Heart left ventricle (tissue), 13 donors: ENCODE measurements at regions not wholly inside any gene's neighbourhood (a gene's known extent, or its start where the extent isn't known, plus 50 kb on each side); places are given as distances from the start of the nearest gene placed in this dataset.
"Not testable (repeated sequence)": the region's sequence is repeated elsewhere in the genome, so short reads cannot be mapped to it uniquely, and the experiment has no call there.

Source experiments
- CTCF ChIP-seq, 12 donors: fragments of 200-600 bp; sonication (generic) in 4 of 12; IDR thresholded peaks; one replicate each; pipeline versions ENCODE4 v1.5.0 to v1.8.0; 2018 to 2022; ENCODE audit warnings: antibody characterized with exemption in 12 of 12, mild to moderate bottlenecking in 5 of 12
- POLR2A ChIP-seq, 2 donors: fragments of 450-650 bp; IDR thresholded peaks; one replicate each; pipeline ENCODE4 v1.6.1; 2017; ENCODE audit warnings: antibody characterized with exemption in 2 of 2, mild to moderate bottlenecking in 2 of 2, moderate library complexity in 2 of 2
- donor health status: ischemic (EF 13 %, LVEDD 7.1; RV severe dilation, severe dysfunction).
- donor health status: DM: no; HTN: yes; CAD: no.
- donor health status: DM: no; HTN: no; CAD: no.
- donor health status: ischemic (EF 25% LVEDD 6.9; RV normal size, moderate dysfunction).
- donor health status: ischemic (EF 25% LVEDD 5.7; RV mildly dilated, moderate dysfunction).
- donor health status: ischemic (EF 35%, LVEDD 5.7; RV mildly dilated, moderate dysfunction).
- donor health status: nonischemic (EF 11% LVEDD 7.7; RV severe dilation, severe dysfunction).
- donor health status: DM: yes; HTN: yes; CAD: no.
- donor health status: PGD.
- donor health status: ischemic (EF 29% LVEDD 5.4; RV normal size, mild dysfunction).
- donor health status: nonischemic (EF 23%, LVEDD 6.1; RV moderate dilation, normal function).

GRCh38 chr10:64924306-64924705 is 1403.1 kb downstream of the REEP3 start:
- not testable (repeated sequence) for TF ChIP-seq CTCF, POLR2A (IDR thresholded peaks at IDR 0.05)
